Neuronal stem cell (in vitro differentiated cells): ENCODE measurements at regions not wholly inside any gene's neighbourhood (a gene's known extent, or its start where the extent isn't known, plus 50 kb on each side); places are given as distances from the start of the nearest gene placed in this dataset.
A peak's percentile ranks its signal among the peaks of the same experiment; 100 is the strongest.

Source experiments
- DNase-seq: peaks from one replicate; pipeline ENCODE4 v3.0.0-alpha.2; 2013; ENCODE audit warnings: low spot score
- H2AFZ ChIP-seq: one replicate; pipeline ENCODE4 v1.6.1; 2013; ENCODE audit warnings: mild to moderate bottlenecking, low read length, inconsistent platforms
- H2AK5ac ChIP-seq: 2 replicates; pipeline ENCODE4 v1.6.1; 2013; ENCODE audit warnings: low read depth, mild to moderate bottlenecking, inconsistent platforms, low read length, moderate library complexity, mixed read lengths
- H2BK120ac ChIP-seq: 2 replicates; pipeline ENCODE4 v1.6.1; 2013; ENCODE audit warnings: low read depth, mild to moderate bottlenecking, inconsistent platforms, low read length, moderate library complexity, mixed read lengths
- H2BK12ac ChIP-seq: one replicate; pipeline ENCODE4 v1.6.1; 2013; ENCODE audit warnings: low read length, inconsistent platforms
- H2BK15ac ChIP-seq: 2 replicates; pipeline ENCODE4 v1.6.1; 2013; ENCODE audit warnings: mild to moderate bottlenecking, low read length, inconsistent platforms, mixed read lengths
- H2BK5ac ChIP-seq: one replicate; pipeline ENCODE4 v1.6.1; 2013; ENCODE audit warnings: inconsistent platforms, mild to moderate bottlenecking, low read length, moderate library complexity
- H3K14ac ChIP-seq: one replicate; pipeline ENCODE4 v1.6.1; 2013; ENCODE audit warnings: low read length, inconsistent platforms
- H3K18ac ChIP-seq: 2 replicates; pipeline ENCODE4 v1.6.1; 2013; ENCODE audit warnings: low read length, inconsistent platforms
- H3K23ac ChIP-seq: 2 replicates; pipeline ENCODE4 v1.6.1; 2013; ENCODE audit warnings: low read depth, mild to moderate bottlenecking, mixed read lengths, low read length, inconsistent platforms; ENCODE audit not compliant: poor library complexity
- H3K27ac ChIP-seq: replicated peaks from 3 replicates; pipeline ENCODE4 v1.5.1; 2013; ENCODE audit warnings: low read length, inconsistent platforms
- H3K27me3 ChIP-seq, 3 experiments: 2 replicates each; pipeline ENCODE4 v1.6.1; 2013; ENCODE audit warnings: low read length in 3 of 3, mild to moderate bottlenecking in 2 of 3, inconsistent platforms in 1 of 3, low read depth in 1 of 3, mixed read lengths in 1 of 3, moderate library complexity in 1 of 3; ENCODE audit not compliant: control insufficient read depth in 3 of 3, insufficient read depth in 3 of 3
- H3K36me3 ChIP-seq, 2 donors: replicated peaks in 1 of 2; 2 replicates each; pipeline ENCODE4 v1.6.1; 2013; ENCODE audit warnings: low read length in 2 of 2; ENCODE audit not compliant: control insufficient read depth in 2 of 2, insufficient read depth in 2 of 2
- H3K4ac ChIP-seq: 2 replicates; pipeline ENCODE4 v1.6.1; 2013; ENCODE audit warnings: inconsistent platforms, mild to moderate bottlenecking, low read length, moderate library complexity
- H3K4me1 ChIP-seq, 2 donors: 1 replicate in 1 of 2; 2 replicates in 1 of 2; pipeline ENCODE4 v1.6.1; 2013; ENCODE audit warnings: low read length in 2 of 2, low read depth in 1 of 2; ENCODE audit not compliant: control insufficient read depth in 2 of 2, insufficient read depth in 1 of 2
- H3K4me2 ChIP-seq: one replicate; pipeline ENCODE4 v1.6.1; 2013; ENCODE audit warnings: mild to moderate bottlenecking, low read length, inconsistent platforms; ENCODE audit not compliant: insufficient read depth, poor library complexity, severe bottlenecking
- H3K4me3 ChIP-seq, 2 donors: 2 replicates each; pipeline ENCODE4 v1.5.1; 2013; ENCODE audit warnings: low read length in 2 of 2, mild to moderate bottlenecking in 2 of 2, inconsistent platforms in 1 of 2, moderate library complexity in 1 of 2
- H3K79me1 ChIP-seq: one replicate; pipeline ENCODE4 v1.6.1; 2013; ENCODE audit warnings: low read depth, mild to moderate bottlenecking, inconsistent platforms, low read length, moderate library complexity
- H3K9ac ChIP-seq: one replicate; pipeline ENCODE4 v1.6.1; 2013; ENCODE audit warnings: mild to moderate bottlenecking, low read depth, low read length, inconsistent platforms; ENCODE audit not compliant: poor library complexity
- H3K9me3 ChIP-seq, 2 donors: replicated peaks in 1 of 2; 2 replicates each; pipeline versions ENCODE3 to v1.6.1; 2013; ENCODE audit warnings: low read length in 2 of 2, mild to moderate bottlenecking in 2 of 2, inconsistent platforms in 1 of 2, low read depth in 1 of 2, mixed read lengths in 1 of 2, moderate library complexity in 1 of 2; ENCODE audit not compliant: control insufficient read depth in 2 of 2, insufficient read depth in 1 of 2
- H4K8ac ChIP-seq: one replicate; pipeline ENCODE4 v1.6.1; 2013; ENCODE audit warnings: low read depth, mild to moderate bottlenecking, inconsistent platforms, low read length, moderate library complexity
- H4K91ac ChIP-seq: one replicate; pipeline ENCODE4 v1.6.1; 2013; ENCODE audit warnings: low read length, low read depth, mild to moderate bottlenecking, inconsistent platforms; ENCODE audit not compliant: poor library complexity
- WGBS, 2 donors: extraction: QIAGEN DNeasy Blood & Tissue Kit; methylation state at CpG; one replicate each; pipeline ENCODE4 v1.1.7; 2013; ENCODE audit warnings: missing lambda C conversion rate in 2 of 2, mixed read lengths in 1 of 2; ENCODE audit not compliant: insufficient read length in 2 of 2, insufficient replicate concordance in 1 of 2; ENCODE audit errors: extremely low coverage in 2 of 2; 5-methylcytosine and 5-hydroxymethylcytosine counted together

- H3K18ac ChIP-seq: no peak overlapping the region
- no peak overlapping the region for H2AK5ac ChIP-seq
- no peaks in the 10 kb centered on the region for H3K27me3 ChIP-seq
- no peak overlapping the region for H3K4me3 ChIP-seq
- H3K79me1 ChIP-seq: no peaks in the 10 kb centered on the region
- no peak overlapping the region for H3K4ac ChIP-seq
- H4K91ac ChIP-seq: no peak overlapping the region
- H3K36me3 ChIP-seq: no peaks in the 10 kb centered on the region
- no peak for DNase-seq
- H2BK120ac ChIP-seq: no peak overlapping the region
- no peak overlapping the region for H2BK15ac ChIP-seq
- H2AFZ ChIP-seq: peak overlapping the region; percentile 44
- H3K27ac ChIP-seq: no peak overlapping the region
- H3K23ac ChIP-seq: no peak overlapping the region
- no peak overlapping the region for H2BK12ac ChIP-seq
- H3K9me3 ChIP-seq: no peaks in the 10 kb centered on the region
- WGBS, 2 donors: no CpG with 5 or more reads among the region's 1 CpG
- no peak overlapping the region for H3K9ac ChIP-seq
- H2BK5ac ChIP-seq: no peak overlapping the region
- H3K4me1 ChIP-seq: no peaks in the 10 kb centered on the region
- no peak overlapping the region for H3K14ac ChIP-seq
- H4K8ac ChIP-seq: no peak overlapping the region
- H3K4me2 ChIP-seq: no peak overlapping the region
Measured at GRCh38 chr7:136594739-136595144, 273.7 kb upstream of the CHRM2 start.

DNA sequence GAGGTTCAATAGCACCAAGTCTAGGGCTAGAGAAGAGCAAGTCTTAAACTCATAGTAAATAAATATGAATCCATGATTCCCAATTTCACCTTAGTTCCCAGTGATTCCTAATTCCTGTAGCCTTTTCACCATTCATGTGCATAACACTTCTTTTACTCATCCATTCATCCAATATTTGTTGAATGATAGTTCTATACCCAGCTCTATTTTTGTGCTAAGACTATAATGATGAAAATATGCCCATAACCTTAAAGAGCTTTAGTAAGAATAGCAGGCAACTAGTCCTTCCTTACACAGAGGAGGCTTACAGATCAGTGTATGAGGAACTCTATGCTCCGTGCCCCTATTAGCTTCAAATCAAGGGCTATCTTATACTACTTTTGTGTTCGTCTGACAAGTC is 280.2 kb upstream of the CHRM2 start:
- H3K14ac ChIP-seq: no peak overlapping the region
- no CpG with 5 or more reads among the region's 2 CpGs for WGBS, 2 donors
- H3K4ac ChIP-seq: no peak overlapping the region
- H3K79me1 ChIP-seq: no peaks in the 10 kb centered on the region
- no peak overlapping the region for H2BK120ac ChIP-seq
- no peak overlapping the region for H2AFZ ChIP-seq
- H3K9ac ChIP-seq: no peak overlapping the region
- no peak overlapping the region for H4K8ac ChIP-seq
- no peak overlapping the region for H2BK12ac ChIP-seq
- no peak overlapping the region for H3K4me3 ChIP-seq
- no peaks in the 10 kb centered on the region for H3K9me3 ChIP-seq
- no peaks in the 10 kb centered on the region for H3K27me3 ChIP-seq
- no peaks in the 10 kb centered on the region for H3K36me3 ChIP-seq
- no peak overlapping the region for H2AK5ac ChIP-seq
- no peak overlapping the region for H3K23ac ChIP-seq
- H3K4me2 ChIP-seq: no peak overlapping the region
- DNase-seq: no peak
- no peak overlapping the region for H2BK15ac ChIP-seq
- no peak overlapping the region for H3K27ac ChIP-seq
- H3K18ac ChIP-seq: no peak overlapping the region
- no peaks in the 10 kb centered on the region for H3K4me1 ChIP-seq
- no peak overlapping the region for H2BK5ac ChIP-seq
- no peak overlapping the region for H4K91ac ChIP-seq

- no CpG with 5 or more reads among the region's 2 CpGs for WGBS, 2 donors
- H3K27ac ChIP-seq: no peak overlapping the region
- H3K4ac ChIP-seq: no peak overlapping the region
- no peaks in the 10 kb centered on the region for H3K27me3 ChIP-seq
- H2AK5ac ChIP-seq: no peak overlapping the region
- no peaks in the 10 kb centered on the region for H3K4me1 ChIP-seq
- H2BK12ac ChIP-seq: no peak overlapping the region
- H2BK120ac ChIP-seq: no peak overlapping the region
- no peak overlapping the region for H3K14ac ChIP-seq
- H4K8ac ChIP-seq: no peak overlapping the region
- H3K18ac ChIP-seq: no peak overlapping the region
- H3K79me1 ChIP-seq: no peaks in the 10 kb centered on the region
- no peak overlapping the region for H4K91ac ChIP-seq
- no peaks in the 10 kb centered on the region for H3K36me3 ChIP-seq
- no peak overlapping the region for H2BK15ac ChIP-seq
- no peak overlapping the region for H2AFZ ChIP-seq
- H3K4me3 ChIP-seq: no peak overlapping the region
- H2BK5ac ChIP-seq: no peak overlapping the region
- no peak overlapping the region for H3K23ac ChIP-seq
- H3K9ac ChIP-seq: no peak overlapping the region
- no peak for DNase-seq
- H3K4me2 ChIP-seq: no peak overlapping the region
- no peaks in the 10 kb centered on the region for H3K9me3 ChIP-seq
Measured at GRCh38 chr7:136585954-136586670, 282.3 kb upstream of the CHRM2 start.

DNA sequence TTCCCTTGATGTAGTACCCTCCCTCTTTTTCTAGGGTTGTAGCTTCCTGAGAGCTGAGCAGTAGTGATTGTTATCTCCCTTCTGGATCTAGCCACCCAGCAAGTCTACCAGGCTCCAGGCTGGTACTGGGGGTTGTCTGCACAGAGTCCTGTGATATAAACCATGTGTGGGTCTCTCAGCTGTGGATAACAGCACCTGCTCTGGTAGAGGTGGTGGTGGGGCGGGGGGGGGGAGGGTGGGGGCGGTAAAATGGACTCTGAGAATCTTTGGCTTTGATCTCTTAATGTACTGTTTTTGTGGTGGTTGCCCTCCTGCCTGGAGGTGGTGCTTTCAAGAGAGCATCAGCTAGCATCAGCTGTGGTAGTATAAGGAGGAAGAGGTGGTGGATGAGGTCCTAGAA is 302.0 kb upstream of the CHRM2 start:
- Histone ChIP-seq H3K4ac (no peak overlapping the region), H2BK5ac (no peak overlapping the region), H3K4me2 (no peak overlapping the region), H4K8ac (no peak overlapping the region), H2BK120ac (no peak overlapping the region), H2AFZ (no peak overlapping the region), H3K27ac (no peak overlapping the region), H3K4me3 (no peak overlapping the region), H2AK5ac (no peak overlapping the region), H3K9me3 (no peaks in the 10 kb centered on the region), H2BK15ac (no peak overlapping the region), H2BK12ac (no peak overlapping the region), H3K36me3 (no peaks in the 10 kb centered on the region), H3K27me3 (no peaks in the 10 kb centered on the region), H4K91ac (no peak overlapping the region), H3K9ac (no peak overlapping the region), H3K79me1 (no peaks in the 10 kb centered on the region), H3K18ac (no peak overlapping the region), H3K23ac (no peak overlapping the region), H3K4me1 (no peaks in the 10 kb centered on the region), H3K14ac (no peak overlapping the region)
- DNase-seq: no peak
- no CpG with 5 or more reads among the region's 2 CpGs for WGBS, 2 donors
